Fibroblast of mammary gland (primary cell): ENCODE measurements at regions not wholly inside any gene's neighbourhood (a gene's known extent, or its start where the extent isn't known, plus 50 kb on each side); places are given as distances from the start of the nearest gene placed in this dataset.

Source experiments
- DNase-seq: peaks from one replicate; pipeline ENCODE4 v3.0.0-alpha.2; 2010; ENCODE audit warnings: low read depth
- H3K4me3 ChIP-seq: 2 replicates; pipeline ENCODE4 v1.5.1; 2011; ENCODE audit warnings: low read depth, mild to moderate bottlenecking, low read length, moderate library complexity; ENCODE audit not compliant: control insufficient read depth
- CTCF ChIP-seq: conservative IDR thresholded peaks from 2 replicates; pipeline ENCODE4 v1.5.1; 2011; ENCODE audit warnings: low read depth, low read length, inconsistent platforms; ENCODE audit not compliant: control insufficient read depth, insufficient read depth

- TF ChIP-seq CTCF: no peak
- no peak overlapping the region for H3K4me3 ChIP-seq
- DNase-seq: no peak
Observed at GRCh38 chr12:83190631-83191390, 504.1 kb downstream of the TMTC2 start.

GRCh38 chr12:83186419-83186818, 499.7 kb downstream of the TMTC2 start:
- no peak overlapping the region for H3K4me3 ChIP-seq
- TF ChIP-seq CTCF: no peak
- no peak for DNase-seq

- TF ChIP-seq CTCF: no peak
- H3K4me3 ChIP-seq: no peak overlapping the region
- no peak for DNase-seq
Observed at GRCh38 chr12:83185241-83185640, 498.5 kb downstream of the TMTC2 start.
